ENCODE measurements at regions not wholly inside any gene's neighbourhood (a gene's known extent, or its start where the extent isn't known, plus 50 kb on each side); places are given as distances from the start of the nearest gene placed in this dataset.

DNA sequence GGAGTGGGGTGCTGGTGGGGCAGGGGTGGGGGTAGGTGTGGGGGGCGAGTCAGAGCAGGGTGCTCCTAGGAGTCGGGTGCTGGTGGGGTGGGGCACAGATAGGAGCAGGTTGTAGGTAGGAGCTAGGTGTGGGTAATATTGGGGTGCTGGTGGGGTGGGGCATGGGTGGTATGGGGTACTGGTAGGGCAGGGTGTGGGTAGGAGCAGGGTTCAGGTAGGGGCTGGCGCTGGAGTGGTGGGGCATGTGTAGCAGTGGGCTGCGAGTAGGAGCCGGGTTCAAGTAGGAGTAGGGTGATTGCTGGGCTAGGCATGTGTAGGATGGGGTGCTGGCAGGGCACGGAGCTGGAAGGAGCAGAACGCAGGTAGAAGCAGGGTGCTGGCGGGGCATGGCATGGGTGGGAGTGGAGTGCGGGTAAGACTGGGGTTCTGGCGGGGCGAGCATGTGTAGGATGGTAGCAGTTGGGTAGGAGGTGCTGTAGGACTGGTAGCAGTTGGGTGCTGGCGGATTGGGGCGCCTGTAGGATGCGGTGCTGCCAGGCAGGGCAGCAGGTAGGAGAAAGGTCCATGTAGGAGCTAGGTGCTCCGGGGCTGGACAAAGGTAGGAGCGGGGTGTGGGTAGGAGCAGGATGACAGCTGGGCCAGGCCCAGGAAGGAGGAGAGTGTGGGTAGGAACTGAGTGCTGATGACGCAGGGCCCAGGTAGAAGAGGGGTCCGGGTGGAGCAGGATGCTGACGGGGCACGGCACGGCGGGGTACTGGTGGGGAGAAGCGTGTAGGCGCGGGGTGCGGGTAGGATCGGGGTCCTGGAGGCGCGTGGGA, 105.5 kb upstream of the SIMC1 start:
- TF ChIP-seq, protein P1, sequence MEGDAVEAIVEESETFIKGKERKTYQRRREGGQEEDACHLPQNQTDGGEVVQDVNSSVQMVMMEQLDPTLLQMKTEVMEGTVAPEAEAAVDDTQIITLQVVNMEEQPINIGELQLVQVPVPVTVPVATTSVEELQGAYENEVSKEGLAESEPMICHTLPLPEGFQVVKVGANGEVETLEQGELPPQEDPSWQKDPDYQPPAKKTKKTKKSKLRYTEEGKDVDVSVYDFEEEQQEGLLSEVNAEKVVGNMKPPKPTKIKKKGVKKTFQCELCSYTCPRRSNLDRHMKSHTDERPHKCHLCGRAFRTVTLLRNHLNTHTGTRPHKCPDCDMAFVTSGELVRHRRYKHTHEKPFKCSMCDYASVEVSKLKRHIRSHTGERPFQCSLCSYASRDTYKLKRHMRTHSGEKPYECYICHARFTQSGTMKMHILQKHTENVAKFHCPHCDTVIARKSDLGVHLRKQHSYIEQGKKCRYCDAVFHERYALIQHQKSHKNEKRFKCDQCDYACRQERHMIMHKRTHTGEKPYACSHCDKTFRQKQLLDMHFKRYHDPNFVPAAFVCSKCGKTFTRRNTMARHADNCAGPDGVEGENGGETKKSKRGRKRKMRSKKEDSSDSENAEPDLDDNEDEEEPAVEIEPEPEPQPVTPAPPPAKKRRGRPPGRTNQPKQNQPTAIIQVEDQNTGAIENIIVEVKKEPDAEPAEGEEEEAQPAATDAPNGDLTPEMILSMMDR (IDR thresholded peaks at IDR 0.05) = no peak
- TF ChIP-seq POLR2AphosphoS5 (IDR thresholded peaks at IDR 0.05) = no peak

Measured in gastroesophageal sphincter (tissue), 3 donors.